EL (cell line): ENCODE measurements at regions not wholly inside any gene's neighbourhood (a gene's known extent, or its start where the extent isn't known, plus 50 kb on each side); places are given as distances from the start of the nearest gene placed in this dataset.
"Not testable (repeated sequence)": the region's sequence is repeated elsewhere in the genome, so short reads cannot be mapped to it uniquely, and the experiment has no call there.

Experiments used
- DNase-seq: peaks from one replicate; pipeline ENCODE4 v3.0.0-alpha.2; 2016

GRCh38 chr5:101153526-101153925, 250.4 kb upstream of the ST8SIA4 start:
- DNase-seq: no peak

GRCh38 chr5:101143526-101143925, 240.4 kb upstream of the ST8SIA4 start:
- DNase-seq: no peak

- DNase-seq: no peak
Measured at GRCh38 chr5:101142102-101142501, 239.0 kb upstream of the ST8SIA4 start.

- DNase-seq: no peak
Measured at GRCh38 chr5:101136454-101136853, 233.4 kb upstream of the ST8SIA4 start.

- no peak for DNase-seq
Measured at GRCh38 chr5:101123363-101123762, 220.3 kb upstream of the ST8SIA4 start.

- DNase-seq: no peak
Measured at GRCh38 chr5:101112645-101113044, 209.6 kb upstream of the ST8SIA4 start.

- DNase-seq: no peak
Measured at GRCh38 chr5:101103874-101104273, 200.8 kb upstream of the ST8SIA4 start.

- no peak for DNase-seq
Measured at GRCh38 chr5:101102506-101102905, 199.4 kb upstream of the ST8SIA4 start.

- DNase-seq: no peak
Measured at GRCh38 chr5:101091902-101092301, 188.8 kb upstream of the ST8SIA4 start.

- no peak for DNase-seq
Measured at GRCh38 chr5:101084353-101084752, 181.3 kb upstream of the ST8SIA4 start.

- DNase-seq: no peak
Measured at GRCh38 chr5:101080462-101081240, 177.6 kb upstream of the ST8SIA4 start.

GRCh38 chr5:101068298-101068697, 165.2 kb upstream of the ST8SIA4 start:
- DNase-seq: no peak

GRCh38 chr5:101067429-101067828, 164.3 kb upstream of the ST8SIA4 start:
- no peak for DNase-seq

- no peak for DNase-seq
Measured at GRCh38 chr5:101062902-101063301, 159.8 kb upstream of the ST8SIA4 start.

- DNase-seq: no peak
Measured at GRCh38 chr5:101047181-101047580, 144.1 kb upstream of the ST8SIA4 start.

- DNase-seq: no peak
Measured at GRCh38 chr5:101045689-101046088, 142.6 kb upstream of the ST8SIA4 start.

GRCh38 chr5:101040002-101040401, 136.9 kb upstream of the ST8SIA4 start:
- not testable (repeated sequence) for DNase-seq

GRCh38 chr5:101036778-101037177, 133.7 kb upstream of the ST8SIA4 start:
- no peak for DNase-seq

- DNase-seq: no peak
Measured at GRCh38 chr5:101035425-101035824, 132.3 kb upstream of the ST8SIA4 start.

- DNase-seq: no peak
Measured at GRCh38 chr5:101024299-101024698, 121.2 kb upstream of the ST8SIA4 start.

GRCh38 chr5:101018299-101018698, 115.2 kb upstream of the ST8SIA4 start:
- no peak for DNase-seq

- no peak for DNase-seq
Measured at GRCh38 chr5:101012880-101013279, 109.8 kb upstream of the ST8SIA4 start.

GRCh38 chr5:101009758-101010519, 106.9 kb upstream of the ST8SIA4 start:
- DNase-seq: no peak

- no peak for DNase-seq
Measured at GRCh38 chr5:100992354-100992753, 89.3 kb upstream of the ST8SIA4 start.
